ENCODE measurements at regions not wholly inside any gene's neighbourhood (a gene's known extent, or its start where the extent isn't known, plus 50 kb on each side); places are given as distances from the start of the nearest gene placed in this dataset.

DNA sequence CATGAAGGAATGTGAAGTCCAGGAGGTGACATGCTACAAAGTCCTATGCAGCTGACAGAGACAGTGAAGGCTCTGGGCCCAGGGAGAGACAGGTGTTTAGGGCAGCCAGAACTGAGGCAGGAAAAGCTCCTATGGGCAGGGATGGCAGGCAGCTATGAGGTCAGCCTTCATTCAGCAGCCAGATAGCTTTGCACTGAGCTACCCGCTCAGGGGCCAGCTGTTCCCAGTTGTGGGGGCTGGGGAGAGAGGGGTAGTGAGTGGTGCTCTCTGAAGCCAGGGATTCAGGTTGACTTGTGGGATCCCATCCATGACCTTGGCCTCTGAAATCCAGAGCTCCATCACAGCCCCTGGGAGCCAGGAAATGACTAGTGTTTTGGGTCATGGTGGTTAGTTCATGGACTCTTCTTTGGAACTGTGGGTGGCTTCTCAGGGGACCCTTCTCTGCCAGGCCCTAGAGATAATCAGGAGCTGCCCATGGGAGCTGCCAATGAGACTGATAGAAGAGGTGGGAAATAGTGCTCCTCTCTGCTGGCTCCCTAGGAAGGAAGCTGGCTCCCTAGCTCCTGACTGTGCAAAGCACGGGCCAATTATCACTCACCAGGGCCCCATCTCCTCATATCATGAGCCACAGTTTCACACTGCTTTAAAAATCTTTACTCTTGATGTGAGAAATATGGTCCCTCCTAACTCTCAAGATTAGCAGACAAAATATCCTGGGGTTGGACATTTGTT, 127.7 kb downstream of the VEGFA start:
- Histone ChIP-seq H3K9ac (no peak overlapping the region), H3K9me3 (no peaks in the 10 kb centered on the region), H3K36me3 (replicated peaks in 1 of 2; ENCODE audit: control insufficient read depth in 1 of 2, insufficient read depth in 2 of 2, low read length in 1 of 2) (no peaks in the 10 kb centered on the region), H3F3A (replicated peaks; ENCODE audit: insufficient read depth) (no peaks in the 10 kb centered on the region), H3K79me2 (ENCODE audit: insufficient read depth) (no peaks in the 10 kb centered on the region), H3K4me1 (ENCODE audit: control insufficient read depth in 1 of 2, insufficient read depth in 2 of 2, low read depth in 1 of 2, low read length in 1 of 2) (peaks cover 0 to 60% of the 10 kb centered on the region in 2 experiments; a peak in 1 of 4 replicates), H2AFZ (ENCODE audit: low read depth) (no peak overlapping the region), H4K20me1 (ENCODE audit: insufficient read depth) (no peaks in the 10 kb centered on the region), H3K9me2 (no peaks in the 10 kb centered on the region), H3K4me2 (no peak overlapping the region), H3K4me3 (ENCODE audit: low read depth in 2 of 2, low read length in 1 of 2) (no peak overlapping the region), H3K27me3 (ENCODE audit: insufficient read depth) (no peaks in the 10 kb centered on the region), H3K27ac (ENCODE audit: low read depth in 2 of 2, low read length in 1 of 2) (peak overlapping the region in 1 of 2 experiments; percentile 72; a peak in 2 of 4 replicates)
- no peak for TF ChIP-seq TEAD4 (IDR thresholded peaks at IDR 0.05; ENCODE audit: borderline replicate concordance, insufficient read depth)
- TF ChIP-seq GABPA (IDR thresholded peaks at IDR 0.05; ENCODE audit: low read depth), result no peak
- TF ChIP-seq NRF1 (IDR thresholded peaks at IDR 0.05; ENCODE audit: low read depth, low read length), result no peak
- TF ChIP-seq FOXJ3 (CRISPR knock-in tag; IDR thresholded peaks at IDR 0.05), result no peak
- TF ChIP-seq, protein P1, sequence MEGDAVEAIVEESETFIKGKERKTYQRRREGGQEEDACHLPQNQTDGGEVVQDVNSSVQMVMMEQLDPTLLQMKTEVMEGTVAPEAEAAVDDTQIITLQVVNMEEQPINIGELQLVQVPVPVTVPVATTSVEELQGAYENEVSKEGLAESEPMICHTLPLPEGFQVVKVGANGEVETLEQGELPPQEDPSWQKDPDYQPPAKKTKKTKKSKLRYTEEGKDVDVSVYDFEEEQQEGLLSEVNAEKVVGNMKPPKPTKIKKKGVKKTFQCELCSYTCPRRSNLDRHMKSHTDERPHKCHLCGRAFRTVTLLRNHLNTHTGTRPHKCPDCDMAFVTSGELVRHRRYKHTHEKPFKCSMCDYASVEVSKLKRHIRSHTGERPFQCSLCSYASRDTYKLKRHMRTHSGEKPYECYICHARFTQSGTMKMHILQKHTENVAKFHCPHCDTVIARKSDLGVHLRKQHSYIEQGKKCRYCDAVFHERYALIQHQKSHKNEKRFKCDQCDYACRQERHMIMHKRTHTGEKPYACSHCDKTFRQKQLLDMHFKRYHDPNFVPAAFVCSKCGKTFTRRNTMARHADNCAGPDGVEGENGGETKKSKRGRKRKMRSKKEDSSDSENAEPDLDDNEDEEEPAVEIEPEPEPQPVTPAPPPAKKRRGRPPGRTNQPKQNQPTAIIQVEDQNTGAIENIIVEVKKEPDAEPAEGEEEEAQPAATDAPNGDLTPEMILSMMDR (IDR thresholded peaks at IDR 0.05), result no peak
- TF ChIP-seq SIN3A (IDR thresholded peaks at IDR 0.05; ENCODE audit: borderline replicate concordance, low read depth, low read length), result no peak
- TF ChIP-seq, protein P2, sequence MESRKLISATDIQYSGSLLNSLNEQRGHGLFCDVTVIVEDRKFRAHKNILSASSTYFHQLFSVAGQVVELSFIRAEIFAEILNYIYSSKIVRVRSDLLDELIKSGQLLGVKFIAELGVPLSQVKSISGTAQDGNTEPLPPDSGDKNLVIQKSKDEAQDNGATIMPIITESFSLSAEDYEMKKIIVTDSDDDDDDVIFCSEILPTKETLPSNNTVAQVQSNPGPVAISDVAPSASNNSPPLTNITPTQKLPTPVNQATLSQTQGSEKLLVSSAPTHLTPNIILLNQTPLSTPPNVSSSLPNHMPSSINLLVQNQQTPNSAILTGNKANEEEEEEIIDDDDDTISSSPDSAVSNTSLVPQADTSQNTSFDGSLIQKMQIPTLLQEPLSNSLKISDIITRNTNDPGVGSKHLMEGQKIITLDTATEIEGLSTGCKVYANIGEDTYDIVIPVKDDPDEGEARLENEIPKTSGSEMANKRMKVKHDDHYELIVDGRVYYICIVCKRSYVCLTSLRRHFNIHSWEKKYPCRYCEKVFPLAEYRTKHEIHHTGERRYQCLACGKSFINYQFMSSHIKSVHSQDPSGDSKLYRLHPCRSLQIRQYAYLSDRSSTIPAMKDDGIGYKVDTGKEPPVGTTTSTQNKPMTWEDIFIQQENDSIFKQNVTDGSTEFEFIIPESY (IDR thresholded peaks at IDR 0.05; ENCODE audit: borderline replicate concordance, low read depth), result no peak
- no peak for TF ChIP-seq RAD21 (IDR thresholded peaks at IDR 0.05; ENCODE audit: low read length)
- TF ChIP-seq ELF1 (IDR thresholded peaks at IDR 0.05), result no peak
- DNase-seq, result no peak
- POLR2A ChIA-PET, result no interaction called here
- CTCF ChIA-PET, result interaction anchor here (0.9 to 1.9 kb wide), 10 partner anchors 14 to 230 kb away, joined by 3 to 7 read pairs (median 4); partner anchors contain the start of gene VEGFA
- 40% methylated on average over 1 of the region's 2 CpGs for WGBS (ENCODE audit: low lambda C conversion rate)

GRCh38 chr6:43896329-43897255, 126.6 kb downstream of the VEGFA start:
- Histone ChIP-seq H3K4me1 (ENCODE audit: control insufficient read depth in 1 of 2, insufficient read depth in 2 of 2, low read depth in 1 of 2, low read length in 1 of 2) (peaks cover 0 to 56% of the 10 kb centered on the region in 2 experiments; a peak in 1 of 4 replicates), H3K36me3 (replicated peaks in 1 of 2; ENCODE audit: control insufficient read depth in 1 of 2, insufficient read depth in 2 of 2, low read length in 1 of 2) (no peaks in the 10 kb centered on the region), H2AFZ (ENCODE audit: low read depth) (no peak overlapping the region), H3K79me2 (ENCODE audit: insufficient read depth) (no peaks in the 10 kb centered on the region), H3K27me3 (ENCODE audit: insufficient read depth) (no peaks in the 10 kb centered on the region), H3F3A (replicated peaks; ENCODE audit: insufficient read depth) (no peaks in the 10 kb centered on the region), H3K4me3 (ENCODE audit: low read depth in 2 of 2, low read length in 1 of 2) (no peak overlapping the region), H3K4me2 (no peak overlapping the region), H3K27ac (ENCODE audit: low read depth in 2 of 2, low read length in 1 of 2) (peak overlapping the region in 1 of 2 experiments; percentile 72; a peak in 2 of 4 replicates), H3K9me2 (no peaks in the 10 kb centered on the region), H4K20me1 (ENCODE audit: insufficient read depth) (no peaks in the 10 kb centered on the region), H3K9me3 (no peaks in the 10 kb centered on the region), H3K9ac (no peak overlapping the region)
- POLR2A ChIA-PET, result no interaction called here
- WGBS (ENCODE audit: low lambda C conversion rate), result 81% methylated on average over 11 of the region's 11 CpGs
- no peak for DNase-seq
- CTCF ChIA-PET, result interaction anchor here (1.1 to 2.3 kb wide), 4 partner anchors 40 to 182 kb away, joined by 3 to 7 read pairs (median 4); partner anchors contain the start of gene VEGFA
- TF ChIP-seq, protein P3, sequence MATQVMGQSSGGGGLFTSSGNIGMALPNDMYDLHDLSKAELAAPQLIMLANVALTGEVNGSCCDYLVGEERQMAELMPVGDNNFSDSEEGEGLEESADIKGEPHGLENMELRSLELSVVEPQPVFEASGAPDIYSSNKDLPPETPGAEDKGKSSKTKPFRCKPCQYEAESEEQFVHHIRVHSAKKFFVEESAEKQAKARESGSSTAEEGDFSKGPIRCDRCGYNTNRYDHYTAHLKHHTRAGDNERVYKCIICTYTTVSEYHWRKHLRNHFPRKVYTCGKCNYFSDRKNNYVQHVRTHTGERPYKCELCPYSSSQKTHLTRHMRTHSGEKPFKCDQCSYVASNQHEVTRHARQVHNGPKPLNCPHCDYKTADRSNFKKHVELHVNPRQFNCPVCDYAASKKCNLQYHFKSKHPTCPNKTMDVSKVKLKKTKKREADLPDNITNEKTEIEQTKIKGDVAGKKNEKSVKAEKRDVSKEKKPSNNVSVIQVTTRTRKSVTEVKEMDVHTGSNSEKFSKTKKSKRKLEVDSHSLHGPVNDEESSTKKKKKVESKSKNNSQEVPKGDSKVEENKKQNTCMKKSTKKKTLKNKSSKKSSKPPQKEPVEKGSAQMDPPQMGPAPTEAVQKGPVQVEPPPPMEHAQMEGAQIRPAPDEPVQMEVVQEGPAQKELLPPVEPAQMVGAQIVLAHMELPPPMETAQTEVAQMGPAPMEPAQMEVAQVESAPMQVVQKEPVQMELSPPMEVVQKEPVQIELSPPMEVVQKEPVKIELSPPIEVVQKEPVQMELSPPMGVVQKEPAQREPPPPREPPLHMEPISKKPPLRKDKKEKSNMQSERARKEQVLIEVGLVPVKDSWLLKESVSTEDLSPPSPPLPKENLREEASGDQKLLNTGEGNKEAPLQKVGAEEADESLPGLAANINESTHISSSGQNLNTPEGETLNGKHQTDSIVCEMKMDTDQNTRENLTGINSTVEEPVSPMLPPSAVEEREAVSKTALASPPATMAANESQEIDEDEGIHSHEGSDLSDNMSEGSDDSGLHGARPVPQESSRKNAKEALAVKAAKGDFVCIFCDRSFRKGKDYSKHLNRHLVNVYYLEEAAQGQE (IDR thresholded peaks at IDR 0.05; ENCODE audit: low read depth, low read length), result no peak
- no peak for TF ChIP-seq GATA2 (CRISPR knock-in tag; IDR thresholded peaks at IDR 0.05)
- TF ChIP-seq POLR2AphosphoS5 (IDR thresholded peaks at IDR 0.05; ENCODE audit: low read depth, low read length), result no peak
- TF ChIP-seq EZH2phosphoT487 (IDR thresholded peaks at IDR 0.05; ENCODE audit: borderline replicate concordance, low read depth), result no peak
- no peak for TF ChIP-seq NRF1 (IDR thresholded peaks at IDR 0.05; ENCODE audit: low read depth, low read length)
- TF ChIP-seq, protein P1 (IDR thresholded peaks at IDR 0.05), result no peak

Measured in SK-N-SH (cell line).